GM23248 (cell line): ENCODE measurements at regions not wholly inside any gene's neighbourhood (a gene's known extent, or its start where the extent isn't known, plus 50 kb on each side); places are given as distances from the start of the nearest gene placed in this dataset.

ENCODE experiments used
- EZH2 ChIP-seq: fragments of 200-600 bp; sonication (generic); IDR thresholded peaks from 2 replicates; pipeline ENCODE4 v1.6.1; 2018; ENCODE audit warnings: antibody characterized with exemption, mild to moderate bottlenecking; ENCODE audit not compliant: insufficient read depth, poor library complexity, severe bottlenecking
- EZH2phosphoT487 ChIP-seq: fragments of 200-600 bp; sonication (generic); IDR thresholded peaks from 2 replicates; pipeline ENCODE4 v1.6.1; 2018; ENCODE audit warnings: antibody characterized with exemption, moderate library complexity, mild to moderate bottlenecking, low read depth; ENCODE audit not compliant: insufficient read depth

- TF ChIP-seq EZH2 (no peak), EZH2phosphoT487 (no peak)
Observed at GRCh38 chr7:33700001-33700899, 205.1 kb upstream of the BMPER start.
